SU-DHL-6 (cell line): ENCODE measurements at regions not wholly inside any gene's neighbourhood (a gene's known extent, or its start where the extent isn't known, plus 50 kb on each side); places are given as distances from the start of the nearest gene placed in this dataset.

Experiments used
- EZH2phosphoT487 ChIP-seq: fragments of 200-600 bp; sonication (generic), shearing (Covaris generic); conservative IDR thresholded peaks from 2 replicates; pipeline ENCODE4 v1.6.1; 2018; ENCODE audit warnings: mild to moderate bottlenecking, antibody characterized with exemption, low read length, moderate library complexity, mixed read lengths
- TF ChIP-seq, protein P1 (sequence below): fragments of 200-600 bp; sonication (generic); IDR thresholded peaks from one replicate; pipeline ENCODE4 v1.5.1; 2017; ENCODE audit warnings: antibody characterized with exemption, mild to moderate bottlenecking, low read length, moderate library complexity; ENCODE audit not compliant: insufficient read depth, poor library complexity, severe bottlenecking

DNA sequence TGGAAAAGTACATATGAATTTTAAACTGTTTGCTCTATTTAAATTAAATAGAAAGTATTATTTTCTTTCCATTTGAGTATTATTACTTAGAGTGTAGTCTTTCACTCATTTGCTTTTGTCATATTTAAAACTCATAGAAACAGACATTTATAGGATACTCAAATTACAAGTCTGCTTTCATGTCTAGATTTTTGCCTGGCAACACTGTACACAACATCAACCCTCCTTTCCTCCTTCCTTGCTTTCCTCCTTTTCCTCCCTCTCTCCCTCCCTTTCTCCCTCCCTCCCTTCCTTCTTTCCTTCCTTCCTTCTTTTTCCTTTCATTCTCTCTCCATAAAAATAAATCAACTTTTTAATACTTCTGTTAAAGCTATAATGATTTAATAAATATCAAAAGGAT, 2361.2 kb downstream of the ARAP2 start:
- TF ChIP-seq, protein P1, sequence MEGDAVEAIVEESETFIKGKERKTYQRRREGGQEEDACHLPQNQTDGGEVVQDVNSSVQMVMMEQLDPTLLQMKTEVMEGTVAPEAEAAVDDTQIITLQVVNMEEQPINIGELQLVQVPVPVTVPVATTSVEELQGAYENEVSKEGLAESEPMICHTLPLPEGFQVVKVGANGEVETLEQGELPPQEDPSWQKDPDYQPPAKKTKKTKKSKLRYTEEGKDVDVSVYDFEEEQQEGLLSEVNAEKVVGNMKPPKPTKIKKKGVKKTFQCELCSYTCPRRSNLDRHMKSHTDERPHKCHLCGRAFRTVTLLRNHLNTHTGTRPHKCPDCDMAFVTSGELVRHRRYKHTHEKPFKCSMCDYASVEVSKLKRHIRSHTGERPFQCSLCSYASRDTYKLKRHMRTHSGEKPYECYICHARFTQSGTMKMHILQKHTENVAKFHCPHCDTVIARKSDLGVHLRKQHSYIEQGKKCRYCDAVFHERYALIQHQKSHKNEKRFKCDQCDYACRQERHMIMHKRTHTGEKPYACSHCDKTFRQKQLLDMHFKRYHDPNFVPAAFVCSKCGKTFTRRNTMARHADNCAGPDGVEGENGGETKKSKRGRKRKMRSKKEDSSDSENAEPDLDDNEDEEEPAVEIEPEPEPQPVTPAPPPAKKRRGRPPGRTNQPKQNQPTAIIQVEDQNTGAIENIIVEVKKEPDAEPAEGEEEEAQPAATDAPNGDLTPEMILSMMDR = no peak
- TF ChIP-seq EZH2phosphoT487 = no peak
